Activated T-cell treated with anti-CD3 and anti-CD28 coated beads, Interleukin-2, amount 50 U/mL, for 48 hours (primary cell): ENCODE measurements at regions not wholly inside any gene's neighbourhood (a gene's known extent, or its start where the extent isn't known, plus 50 kb on each side); places are given as distances from the start of the nearest gene placed in this dataset.
"Not testable (repeated sequence)": the region's sequence is repeated elsewhere in the genome, so short reads cannot be mapped to it uniquely, and the experiment has no call there.

ENCODE experiments used
- DNase-seq, 2 experiments: peaks; one replicate each; pipeline ENCODE4 v3.0.0-alpha.2; 2020

DNA sequence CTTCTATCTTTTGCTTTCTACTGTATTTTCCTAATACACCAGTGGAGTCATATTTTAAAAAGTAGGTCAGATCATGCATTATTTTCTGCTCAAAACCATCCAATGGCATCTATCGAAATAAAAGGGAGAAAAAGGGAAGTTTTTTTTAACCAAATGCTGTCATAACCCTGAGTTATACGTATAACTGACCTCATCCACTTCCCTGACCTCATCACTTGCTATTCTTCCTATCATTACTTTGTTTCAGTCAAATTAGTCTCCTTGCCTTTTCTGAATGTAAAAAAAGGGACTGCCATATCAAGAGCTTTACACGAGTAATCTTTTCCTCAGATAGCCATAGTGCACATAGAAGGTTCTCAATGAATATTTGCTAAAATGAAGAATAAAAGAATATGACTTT is 1383.6 kb downstream of the ZPLD1 start:
- DNase-seq: no peak

DNA sequence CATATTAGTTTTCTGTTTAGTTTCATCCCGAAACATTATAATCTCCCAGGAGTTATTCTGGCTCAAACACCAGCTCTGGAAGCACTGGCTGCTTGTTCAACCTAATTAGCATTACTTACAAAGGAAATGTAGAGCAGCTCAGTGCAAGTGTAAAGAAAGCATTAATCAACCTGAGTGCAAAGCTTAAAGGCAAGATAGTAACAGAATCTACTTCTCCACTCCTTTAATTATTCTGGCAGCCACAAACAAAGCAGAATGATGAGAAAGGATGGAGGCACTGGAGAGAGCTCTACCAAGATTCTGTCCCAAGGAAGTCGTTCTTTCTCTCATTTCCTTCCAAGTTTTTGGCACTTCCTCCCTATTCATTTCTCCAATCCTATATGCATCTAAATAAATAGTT is 1384.0 kb downstream of the ZPLD1 start:
- DNase-seq: no peak

DNA sequence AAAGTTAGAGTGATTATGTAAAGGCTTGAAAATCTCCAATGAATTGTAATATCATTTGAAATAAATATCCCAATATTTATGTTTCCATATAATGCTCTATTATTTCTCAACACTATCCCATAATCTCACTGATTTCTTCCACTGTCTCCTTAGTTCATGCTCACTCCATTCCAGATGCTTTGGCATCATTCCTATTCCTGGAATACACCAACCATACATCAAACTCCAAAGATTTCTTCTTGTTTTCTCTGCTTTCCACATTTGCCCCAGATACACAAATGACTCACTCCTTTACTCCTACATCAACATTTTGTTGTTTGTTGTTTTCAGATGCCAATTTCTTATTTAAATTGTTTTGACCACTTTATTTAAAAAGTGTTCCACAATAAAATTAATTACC is 1390.8 kb downstream of the ZPLD1 start:
- DNase-seq: no peak

DNA sequence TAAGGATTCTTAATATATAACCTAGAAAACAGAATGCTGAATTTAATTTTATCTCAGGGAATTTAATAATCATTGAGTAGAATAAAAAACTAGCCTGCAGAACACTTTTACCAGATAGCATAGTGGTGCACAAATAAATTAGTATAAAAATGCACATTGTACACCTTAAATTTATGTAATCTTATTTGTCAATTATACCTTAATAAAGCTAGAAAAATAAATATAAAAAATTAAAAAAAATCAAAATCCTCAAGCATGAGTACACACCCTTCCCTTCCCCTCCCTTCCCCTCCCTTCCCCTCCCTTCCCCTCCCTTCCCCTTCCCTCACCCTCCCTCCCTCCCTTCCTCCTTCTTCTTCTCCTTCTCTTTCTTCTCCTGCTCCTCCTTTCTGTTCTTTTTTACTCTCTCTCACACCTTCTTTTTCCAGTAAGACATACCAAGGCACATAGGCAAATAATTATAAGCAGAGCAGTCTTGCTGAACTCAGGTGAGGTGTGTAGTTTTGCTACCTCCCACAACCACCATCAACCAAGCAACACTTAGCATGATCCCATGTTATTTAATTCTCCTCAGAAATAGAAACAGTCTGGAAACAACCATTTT is 1395.0 kb downstream of the ZPLD1 start:
- DNase-seq: no peak

DNA sequence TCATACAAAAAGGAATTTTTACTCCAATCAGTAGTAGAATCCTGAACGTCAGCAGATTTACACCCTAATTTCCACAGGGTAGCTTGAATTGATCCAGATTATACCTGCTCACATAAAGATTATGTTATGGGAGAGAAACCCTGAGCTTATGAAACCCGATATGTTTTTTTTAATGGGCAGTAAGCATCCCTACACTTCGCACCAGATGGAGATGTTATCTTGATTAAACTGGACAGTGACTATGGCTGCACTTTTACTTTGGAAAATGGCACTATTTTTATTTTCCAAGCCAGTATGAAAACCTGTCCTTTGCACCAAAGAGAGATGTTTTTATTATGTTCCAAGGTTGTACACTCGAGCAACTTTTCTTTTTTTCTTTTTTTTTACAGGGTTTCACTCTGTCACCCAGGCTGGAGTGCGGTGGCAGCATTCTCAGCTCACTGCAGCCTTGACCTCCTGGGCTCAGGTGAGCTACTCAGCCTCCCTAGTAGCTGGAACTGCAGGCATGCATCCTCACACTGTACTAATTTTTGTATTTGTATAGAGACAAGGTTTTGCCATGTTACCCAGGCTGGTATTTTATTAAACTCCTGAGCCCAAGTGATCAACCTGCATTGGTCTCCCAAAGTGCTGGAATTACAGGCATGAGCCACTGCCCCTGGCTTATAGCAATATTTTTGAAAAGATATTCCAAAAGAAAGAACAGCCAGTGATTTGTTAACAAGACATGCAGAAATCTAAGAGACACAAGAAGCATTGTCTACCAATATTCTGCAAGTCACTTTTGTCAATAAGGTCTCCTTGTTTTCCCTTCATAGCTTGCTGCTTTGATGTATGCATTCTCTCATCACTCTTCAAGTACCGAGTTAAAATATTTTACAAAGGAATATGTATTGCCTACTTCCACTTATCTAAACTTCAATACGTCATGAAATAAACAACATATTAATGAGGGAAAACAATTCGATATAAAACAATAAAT is 1412.6 kb downstream of the ZPLD1 start:
- no peak for DNase-seq

DNA sequence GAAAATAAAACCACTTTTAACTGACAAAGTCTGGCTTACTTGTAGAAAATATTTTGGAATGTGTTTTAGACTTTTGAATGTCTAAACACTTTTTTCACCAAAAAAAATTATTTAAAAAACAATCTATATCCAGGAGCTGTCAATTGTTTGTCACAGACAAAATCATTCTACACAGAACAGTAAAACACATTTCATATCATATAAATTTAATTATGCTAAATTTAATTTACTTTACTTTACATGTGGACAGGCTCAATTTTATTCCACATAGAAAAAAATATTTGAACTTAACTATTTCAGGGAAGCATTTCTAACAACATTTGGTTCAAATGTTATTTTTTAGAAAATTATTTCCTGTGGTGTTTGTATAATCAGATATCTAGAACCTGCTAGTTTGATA is 1417.0 kb downstream of the ZPLD1 start:
- no peak for DNase-seq

DNA sequence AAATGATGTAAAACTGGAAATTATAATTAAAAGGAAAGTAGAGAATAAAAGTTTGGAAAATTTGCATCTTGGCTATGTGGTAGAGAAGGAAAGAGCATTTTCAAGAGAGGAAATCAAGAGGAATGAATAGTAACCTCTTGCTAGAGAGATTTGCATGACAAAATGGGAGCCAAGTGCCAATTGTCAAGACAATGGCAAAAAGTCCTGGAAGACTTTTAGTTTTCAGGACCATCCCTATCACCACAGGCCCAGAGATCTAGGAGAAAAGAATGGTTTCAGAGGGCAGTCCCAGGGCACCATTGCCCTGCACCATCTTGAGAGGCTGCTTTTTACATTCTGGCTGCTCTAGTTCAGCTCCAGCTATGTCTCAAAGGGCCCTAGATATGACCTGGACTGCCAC is 1427.6 kb downstream of the ZPLD1 start:
- no peak for DNase-seq

DNA sequence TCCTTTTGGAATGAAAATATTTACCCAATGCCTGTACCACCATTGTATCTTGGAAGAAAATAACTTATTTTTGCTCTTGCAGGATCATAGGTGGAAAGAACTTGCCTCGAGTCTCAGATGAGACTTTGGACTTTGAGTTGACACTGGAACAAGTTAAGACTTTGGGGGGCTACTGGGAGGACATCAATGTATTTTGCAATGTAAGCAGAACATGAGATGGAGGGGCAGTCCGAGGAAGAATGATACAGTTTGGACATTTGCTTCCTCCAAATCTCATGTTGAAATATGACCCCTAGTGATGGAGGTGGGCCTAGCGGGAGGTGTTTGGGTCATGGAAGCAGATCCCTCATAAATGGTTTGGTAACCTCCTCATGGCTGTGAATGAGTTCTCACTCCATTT is 1428.6 kb downstream of the ZPLD1 start:
- no peak for DNase-seq

DNA sequence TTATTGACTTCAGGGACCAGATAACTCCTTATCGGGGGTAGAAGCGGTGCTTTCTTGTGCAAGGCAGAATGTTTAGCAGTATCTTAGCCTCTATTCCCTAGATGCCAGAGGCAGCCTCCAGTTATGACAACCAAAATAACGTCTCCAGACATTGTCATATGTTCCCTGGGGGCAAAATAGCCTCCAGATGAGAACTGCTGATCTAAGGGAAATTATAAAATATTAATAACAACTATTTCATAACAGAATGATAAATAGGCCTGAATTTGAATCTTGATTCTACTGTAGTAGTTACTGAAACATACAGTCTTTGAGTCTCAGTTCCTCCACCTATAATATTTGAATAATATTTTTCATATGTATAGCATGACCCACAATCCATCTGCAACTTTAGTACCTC is 1431.3 kb downstream of the ZPLD1 start:
- DNase-seq: no peak

DNA sequence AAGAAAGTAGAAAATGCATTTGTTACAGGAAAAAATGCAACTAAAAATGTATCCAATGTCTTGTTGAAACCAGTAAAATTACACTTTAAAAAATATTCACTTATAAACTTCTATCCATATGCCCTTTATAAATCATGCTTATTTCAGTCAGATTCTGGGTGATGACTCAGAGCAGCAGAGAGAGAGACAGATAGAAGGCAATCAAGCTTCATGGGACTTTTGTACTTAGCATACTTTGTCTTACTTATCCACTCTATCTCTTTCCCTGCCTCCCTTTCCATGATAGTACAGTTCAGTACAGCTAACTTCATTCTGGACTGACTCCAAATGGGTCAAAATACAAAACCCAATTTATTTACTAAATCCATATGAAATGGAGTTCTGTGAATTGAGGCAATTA is 1438.2 kb downstream of the ZPLD1 start:
- DNase-seq: no peak

DNA sequence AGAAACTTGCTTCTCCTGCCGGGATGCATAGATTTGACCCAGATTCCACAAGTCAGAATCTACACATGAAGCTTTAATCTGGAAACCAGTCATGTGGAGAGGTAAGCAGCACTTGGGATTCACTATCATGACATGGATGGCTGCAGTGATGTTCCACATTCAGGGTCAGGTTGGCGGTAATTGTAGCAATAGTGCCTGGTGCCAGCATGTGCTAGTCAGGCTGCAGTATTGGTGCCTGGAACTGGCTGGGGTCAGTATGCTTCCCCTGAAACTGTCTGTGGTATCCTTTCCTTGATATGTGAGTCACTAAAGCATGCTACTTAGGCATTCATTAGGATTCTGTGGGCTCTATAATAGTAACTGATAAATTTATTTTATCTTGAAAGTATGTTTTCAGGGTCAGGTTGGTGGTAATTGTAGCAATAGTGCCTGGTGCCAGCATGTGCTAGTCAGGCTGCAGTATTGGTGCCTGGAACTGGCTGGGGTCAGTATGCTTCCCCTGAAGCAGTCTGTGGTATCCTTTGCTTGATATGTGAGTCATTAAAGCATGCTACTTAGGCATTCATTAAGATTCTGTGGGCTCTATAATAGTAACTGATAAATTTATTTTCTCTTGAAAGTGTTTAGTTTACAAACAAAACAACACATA is 1439.2 kb downstream of the ZPLD1 start:
- no peak for DNase-seq

DNA sequence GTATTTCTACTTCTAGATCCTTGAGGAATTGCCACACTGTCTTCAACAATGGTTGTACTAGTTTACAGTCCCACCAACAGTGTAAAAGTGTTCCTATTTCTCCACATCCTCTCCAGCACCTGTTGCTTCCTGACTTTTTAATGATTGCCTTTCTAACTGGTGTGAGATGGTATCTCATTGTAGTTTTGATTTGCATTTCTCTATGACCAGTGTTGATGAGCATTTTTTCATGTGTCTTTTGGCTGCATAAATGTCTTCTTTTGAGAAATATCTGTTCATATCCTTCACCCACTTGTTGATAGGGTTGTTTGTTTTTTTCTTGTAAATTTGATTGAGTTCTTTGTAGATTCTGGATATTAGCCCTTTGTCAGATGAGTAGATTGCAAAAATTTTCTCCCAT is 1447.0 kb downstream of the ZPLD1 start:
- not testable (repeated sequence) for DNase-seq

DNA sequence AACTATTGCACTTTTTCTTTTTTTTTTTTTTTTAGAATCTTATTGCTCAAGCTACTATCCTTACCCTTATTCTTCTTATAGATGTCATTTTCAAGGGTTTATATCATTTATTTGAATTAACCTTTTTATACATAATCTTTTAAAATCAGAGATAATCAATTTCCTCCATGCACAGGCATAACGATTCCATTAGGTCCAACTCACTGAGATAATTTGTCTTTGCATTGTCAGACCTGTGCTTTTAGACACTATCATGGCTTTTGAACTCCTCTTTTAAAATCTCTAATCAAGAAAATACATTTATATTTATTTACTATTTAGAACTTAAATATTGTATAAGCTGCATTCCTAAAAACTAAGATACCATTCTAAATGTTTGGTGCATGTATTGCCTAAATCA is 1454.9 kb downstream of the ZPLD1 start:
- DNase-seq: no peak

DNA sequence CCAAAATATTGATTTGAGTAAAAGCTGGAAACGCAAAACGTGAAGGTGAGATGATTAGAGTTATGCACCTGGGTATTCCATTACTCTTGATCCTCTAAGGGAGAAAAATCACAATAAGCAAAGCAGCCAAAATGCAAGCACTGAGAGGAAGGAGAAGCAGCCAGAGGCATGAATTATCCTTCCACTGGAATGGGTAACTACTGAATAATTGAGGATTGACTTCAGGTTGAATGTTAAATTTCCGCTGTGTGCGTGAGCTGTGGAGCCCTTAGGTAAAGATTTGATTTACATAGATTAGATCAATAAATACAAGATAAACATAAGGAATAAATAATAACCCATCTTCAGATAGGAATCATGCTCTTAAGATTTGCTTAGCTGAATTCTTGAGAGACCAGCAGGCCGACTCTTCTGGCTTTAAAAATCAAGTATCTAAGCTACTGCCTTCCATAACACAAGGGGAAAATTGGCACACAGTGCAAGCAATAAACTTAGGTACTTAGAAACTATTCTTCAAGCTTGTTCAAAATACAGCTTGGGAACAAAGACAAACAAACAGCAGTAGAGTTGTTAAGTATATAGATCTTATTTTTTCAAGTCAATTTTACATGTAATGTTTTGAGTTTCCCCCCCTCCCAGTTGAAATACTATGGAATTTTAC is 1459.5 kb downstream of the ZPLD1 start:
- no peak for DNase-seq

DNA sequence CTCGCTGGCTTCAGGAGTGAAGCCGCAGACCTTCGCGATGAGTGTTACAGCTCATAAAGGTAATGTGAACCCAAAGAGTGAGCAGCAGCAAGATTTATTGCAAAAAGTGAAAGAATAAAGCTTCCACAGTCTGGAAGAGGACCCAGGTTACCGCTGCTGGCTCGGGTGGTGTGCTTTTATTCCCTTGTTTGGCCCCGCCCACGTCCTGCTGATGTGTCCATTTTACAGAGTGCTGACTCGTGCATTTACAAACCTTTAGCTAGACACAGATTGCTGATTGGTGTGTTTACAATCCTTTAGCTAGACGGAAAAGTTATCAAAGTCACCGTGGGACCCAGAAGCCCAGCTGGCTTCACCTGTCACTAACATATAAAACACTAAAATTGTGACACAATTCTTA is 1464.5 kb downstream of the ZPLD1 start:
- no peak for DNase-seq

DNA sequence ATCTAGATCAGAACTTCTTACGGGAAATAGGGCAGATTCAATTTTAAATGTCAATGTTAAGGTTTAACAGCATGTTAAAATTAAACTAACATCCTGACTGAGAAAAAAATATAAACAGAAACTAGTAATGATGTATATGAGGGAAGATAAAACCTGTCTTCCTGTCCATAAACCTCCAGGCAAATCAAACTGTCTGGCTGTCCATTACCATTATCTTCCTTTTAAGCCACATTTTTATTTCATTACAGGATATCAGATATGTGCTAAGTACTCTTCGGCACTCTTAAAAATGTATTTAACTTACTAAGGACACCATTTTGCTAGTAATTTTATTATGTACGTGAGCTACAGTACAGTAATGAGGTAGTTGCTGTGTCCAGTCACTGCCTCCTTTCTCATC is 1461.7 kb upstream of the ALCAM start:
- DNase-seq: no peak

DNA sequence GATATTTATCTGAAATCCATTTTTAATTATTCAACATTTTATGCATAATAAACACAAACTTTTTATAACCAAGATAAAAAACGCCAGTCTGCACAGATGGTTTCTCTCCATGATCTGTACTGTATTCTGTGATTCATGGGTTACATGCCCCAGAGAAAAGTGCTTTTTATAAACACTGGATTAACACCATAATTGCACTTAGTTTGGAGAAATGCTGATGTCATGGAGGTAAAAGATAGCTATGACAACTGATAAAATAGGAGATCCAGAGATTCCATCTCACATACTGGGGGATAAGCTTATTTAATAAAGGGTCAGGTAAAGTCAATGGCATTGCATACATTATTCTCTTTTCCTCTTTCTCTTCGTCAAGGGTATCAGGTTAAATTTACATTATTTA is 1460.4 kb upstream of the ALCAM start:
- DNase-seq: no peak

DNA sequence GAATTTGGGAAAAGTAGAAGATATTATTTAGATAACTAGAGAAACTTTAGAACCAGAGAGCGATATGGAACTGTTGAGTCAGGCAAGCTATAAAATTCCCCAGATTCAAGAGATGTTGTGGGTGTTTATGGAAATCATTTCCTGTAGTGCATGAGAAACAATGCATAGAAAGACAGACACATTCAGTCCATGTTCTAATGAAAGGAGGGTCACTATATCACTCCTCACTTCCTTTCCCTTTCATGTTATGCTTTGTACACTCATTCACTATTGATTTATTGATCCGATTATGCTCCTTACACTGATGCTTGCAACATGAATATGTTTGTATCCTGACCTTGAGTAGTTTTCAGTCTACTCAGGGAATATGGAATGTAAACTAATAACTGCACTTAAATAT is 1459.9 kb upstream of the ALCAM start:
- DNase-seq: no peak

DNA sequence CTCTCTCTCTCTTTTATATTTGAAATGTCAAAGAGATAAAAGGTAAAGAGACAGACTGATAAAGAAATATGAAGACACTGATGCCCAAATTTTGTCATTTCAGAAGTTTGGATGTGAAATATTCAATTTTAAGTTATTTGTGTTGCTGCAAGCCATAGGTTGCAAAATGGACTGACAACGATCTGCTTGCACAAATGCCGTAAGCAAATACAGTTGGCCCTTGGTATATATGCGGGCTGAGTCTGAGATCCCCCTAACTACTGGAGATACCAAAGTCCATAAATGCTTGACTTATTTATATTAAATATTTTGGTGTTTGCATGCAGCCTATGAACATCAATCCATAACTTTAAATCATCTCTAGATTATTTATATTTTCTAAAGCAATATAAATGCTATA is 1459.1 kb upstream of the ALCAM start:
- DNase-seq: no peak

DNA sequence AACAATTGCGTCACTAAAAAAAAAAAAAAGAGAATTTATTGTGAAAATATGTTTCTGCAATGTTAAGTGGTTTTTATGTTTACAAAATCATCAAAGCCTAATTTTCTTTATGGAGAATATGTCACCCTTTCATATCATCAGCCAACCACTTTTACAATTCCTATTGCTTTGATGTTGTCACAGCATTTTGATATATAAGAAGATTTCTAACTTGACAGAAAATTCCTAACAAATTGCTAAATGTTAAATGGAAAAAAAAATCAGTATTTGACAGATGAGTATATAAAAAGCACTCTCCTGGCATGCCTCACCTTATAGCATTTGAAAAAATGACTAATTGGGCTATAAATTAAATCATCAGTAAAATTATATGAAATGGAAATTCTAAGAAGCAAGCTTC is 1457.3 kb upstream of the ALCAM start:
- DNase-seq: no peak

DNA sequence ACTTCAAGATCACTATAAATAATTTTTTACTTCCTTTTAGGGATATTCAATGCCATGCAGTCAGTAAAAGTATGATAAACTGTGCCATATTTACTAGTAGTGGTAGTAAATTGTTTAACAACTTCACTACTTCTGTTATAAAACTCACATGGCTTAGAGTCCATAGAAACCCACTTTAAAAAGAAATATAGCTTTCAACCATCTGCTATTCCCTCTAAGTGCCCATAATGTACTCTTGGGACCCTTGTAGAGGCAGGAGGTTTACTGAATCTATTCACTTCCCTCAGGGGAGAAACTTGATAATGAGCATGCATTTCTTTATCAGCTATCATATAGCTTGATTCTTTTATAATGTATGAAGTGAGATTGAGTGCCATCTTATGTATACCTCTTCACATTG is 1448.4 kb upstream of the ALCAM start:
- DNase-seq: no peak

DNA sequence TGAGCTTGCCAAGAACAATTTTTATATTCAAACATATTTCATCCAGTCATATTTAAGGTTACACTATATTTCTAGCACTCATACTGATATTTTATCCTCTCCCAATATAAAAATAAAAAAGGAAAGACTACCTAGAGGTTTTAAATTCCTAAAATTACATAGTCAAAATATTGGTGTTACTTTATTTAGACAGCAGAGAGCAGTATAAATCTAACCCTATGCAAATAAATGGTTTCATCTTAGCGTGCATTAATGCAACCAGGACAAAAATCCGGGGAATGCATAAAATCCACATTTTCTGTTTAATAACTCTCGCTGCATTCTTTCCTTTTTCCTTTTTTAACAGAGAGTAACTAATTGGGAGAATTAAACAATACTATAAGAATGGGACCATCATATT is 1447.4 kb upstream of the ALCAM start:
- DNase-seq: no peak

DNA sequence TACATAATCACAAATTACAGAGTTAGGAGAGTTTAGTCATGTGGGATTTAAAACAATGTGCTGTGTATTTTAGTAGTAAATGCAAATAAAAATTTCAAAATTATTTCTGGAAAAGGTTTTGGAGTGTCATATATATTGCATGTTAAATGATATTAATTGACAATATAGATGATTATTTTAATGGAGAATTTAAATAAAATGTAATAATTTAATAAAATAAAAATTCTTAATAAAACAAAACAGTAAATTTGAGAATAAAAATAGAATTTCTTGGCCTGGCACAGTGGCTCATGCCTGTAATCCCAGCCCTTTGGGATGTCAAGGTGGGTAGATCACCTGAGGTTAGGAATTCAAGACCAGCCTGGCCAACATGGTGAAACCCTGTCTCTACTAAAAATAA is 1442.8 kb upstream of the ALCAM start:
- DNase-seq: no peak

DNA sequence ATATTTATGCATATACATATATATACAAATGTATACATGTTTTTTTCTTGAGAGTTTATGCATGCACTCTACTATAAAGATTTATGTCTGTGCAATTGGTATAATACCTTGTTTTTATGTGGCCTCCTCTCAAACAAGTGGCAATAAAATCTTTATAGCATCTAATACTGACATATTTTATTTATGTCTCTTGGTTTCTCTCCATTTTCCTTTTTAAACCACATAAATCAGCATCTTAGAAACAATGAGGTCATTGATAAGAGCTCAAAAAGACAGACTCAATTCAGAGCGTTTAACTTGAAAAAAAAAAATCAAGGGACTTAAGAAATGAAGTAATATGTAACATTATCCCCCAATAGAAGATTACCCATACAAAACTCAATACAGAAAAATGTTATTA is 1442.2 kb upstream of the ALCAM start:
- no peak for DNase-seq
